Esophagus squamous epithelium (tissue), 5 donors: ENCODE measurements at regions not wholly inside any gene's neighbourhood (a gene's known extent, or its start where the extent isn't known, plus 50 kb on each side); places are given as distances from the start of the nearest gene placed in this dataset.
"Not testable (repeated sequence)": the region's sequence is repeated elsewhere in the genome, so short reads cannot be mapped to it uniquely, and the experiment has no call there.

ENCODE experiments used
- DNase-seq: peaks from one replicate; lab custom pipeline; 2025; lab: John Stamatoyannopoulos, UW
- H3K27ac ChIP-seq, 4 donors: fragments of 200-600 bp; sonication (generic); one replicate each; pipeline ENCODE4 v1.5.1; 2016 to 2019; ENCODE audit warnings: mild to moderate bottlenecking in 1 of 4
- H3K27me3 ChIP-seq, 4 donors: fragments of 200-600 bp; sonication (generic); 1 replicate in 3 of 4; 2 replicates in 1 of 4; pipeline versions ENCODE4 v1.5.1 to v1.6.0; 2017 to 2021; ENCODE audit warnings: antibody characterized with exemption in 1 of 4
- H3K36me3 ChIP-seq, 3 donors: fragments of 200-600 bp; sonication (generic); one replicate each; pipeline ENCODE4 v1.5.1; 2016 to 2019
- H3K4me1 ChIP-seq, 3 donors: fragments of 200-600 bp; sonication (generic); one replicate each; pipeline ENCODE4 v1.5.1; 2017 to 2019
- H3K4me3 ChIP-seq, 4 donors: fragments of 200-600 bp; sonication (generic); 1 replicate in 3 of 4; 2 replicates in 1 of 4; pipeline ENCODE4 v1.5.1; 2016 to 2019; ENCODE audit warnings: mild to moderate bottlenecking in 2 of 4, moderate library complexity in 1 of 4
- H3K9me3 ChIP-seq, 3 donors: fragments of 200-600 bp; sonication (generic); one replicate each; pipeline ENCODE4 v1.5.1; 2016 to 2019
- POLR2A ChIP-seq, 4 donors: fragments of 450-650 bp; IDR thresholded peaks; one replicate each; pipeline ENCODE4 v1.6.1; 2017; ENCODE audit warnings: antibody characterized with exemption in 4 of 4, mild to moderate bottlenecking in 4 of 4, moderate library complexity in 3 of 4
- WGBS, 2 donors: methylation state at CpG; one replicate each; pipeline ENCODE4 v1.1.5; 2018; 5-methylcytosine and 5-hydroxymethylcytosine counted together
- intact Hi-C: fragments of 100-400 bp; cut with DNase I; formaldehyde crosslinking; loops from one replicate; pipeline ENCODE4 v1.15.0; 2022
- TF ChIP-seq, protein P1 (sequence below), 6 experiments: fragments of 450-650 bp in 4 of 6; fragments of 200-600 bp in 2 of 6; sonication (generic) in 2 of 6; IDR thresholded peaks; one replicate each; pipeline ENCODE4 v1.5.1; 2016 to 2019; ENCODE audit warnings: antibody characterized with exemption in 6 of 6, mild to moderate bottlenecking in 4 of 6, moderate library complexity in 4 of 6
- donor health status: DM: yes; HTN: yes; CAD: no.

DNA sequence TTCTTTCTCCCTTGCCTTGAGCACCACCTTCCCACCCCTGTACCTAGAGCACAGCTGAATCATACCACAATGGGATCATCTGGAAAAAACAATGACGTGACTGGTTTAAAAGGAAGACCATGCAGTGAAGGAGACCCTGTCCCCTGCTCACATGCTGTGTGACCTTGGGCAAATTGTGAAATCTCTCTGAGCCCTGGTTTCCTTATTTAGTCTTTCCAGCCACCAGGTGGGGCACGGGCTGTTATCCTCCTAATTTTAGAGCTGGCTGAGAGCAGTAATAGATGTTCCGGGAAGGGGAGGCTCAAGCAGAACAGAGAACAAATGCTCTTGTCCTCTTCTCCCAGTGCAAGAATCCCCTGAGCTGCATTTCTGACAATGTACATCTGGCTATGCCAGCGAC, 198.3 kb downstream of the RPS24 start:
- Histone ChIP-seq H3K4me3 (no peak overlapping the region), H3K36me3 (no peaks in the 10 kb centered on the region), H3K4me1 (no peaks in the 10 kb centered on the region), H3K9me3 (no peaks in the 10 kb centered on the region), H3K27me3 (peaks cover 0 to 7% (median 0%) of the 10 kb centered on the region in 4 donors), H3K27ac (no peak overlapping the region)
- TF ChIP-seq, protein P1, sequence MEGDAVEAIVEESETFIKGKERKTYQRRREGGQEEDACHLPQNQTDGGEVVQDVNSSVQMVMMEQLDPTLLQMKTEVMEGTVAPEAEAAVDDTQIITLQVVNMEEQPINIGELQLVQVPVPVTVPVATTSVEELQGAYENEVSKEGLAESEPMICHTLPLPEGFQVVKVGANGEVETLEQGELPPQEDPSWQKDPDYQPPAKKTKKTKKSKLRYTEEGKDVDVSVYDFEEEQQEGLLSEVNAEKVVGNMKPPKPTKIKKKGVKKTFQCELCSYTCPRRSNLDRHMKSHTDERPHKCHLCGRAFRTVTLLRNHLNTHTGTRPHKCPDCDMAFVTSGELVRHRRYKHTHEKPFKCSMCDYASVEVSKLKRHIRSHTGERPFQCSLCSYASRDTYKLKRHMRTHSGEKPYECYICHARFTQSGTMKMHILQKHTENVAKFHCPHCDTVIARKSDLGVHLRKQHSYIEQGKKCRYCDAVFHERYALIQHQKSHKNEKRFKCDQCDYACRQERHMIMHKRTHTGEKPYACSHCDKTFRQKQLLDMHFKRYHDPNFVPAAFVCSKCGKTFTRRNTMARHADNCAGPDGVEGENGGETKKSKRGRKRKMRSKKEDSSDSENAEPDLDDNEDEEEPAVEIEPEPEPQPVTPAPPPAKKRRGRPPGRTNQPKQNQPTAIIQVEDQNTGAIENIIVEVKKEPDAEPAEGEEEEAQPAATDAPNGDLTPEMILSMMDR (IDR thresholded peaks at IDR 0.05): peak in 4 of 6 experiments; percentile 9 to 39 (median 22)
- TF ChIP-seq POLR2A (IDR thresholded peaks at IDR 0.05): no peak
- DNase-seq: no peak
- intact Hi-C loops: no loop called here
- WGBS, 2 donors: 40 to 58% methylated on average over 4 of the region's 4 CpGs

- peaks cover 0 to 7% (median 0%) of the 10 kb centered on the region in 4 donors for H3K27me3 ChIP-seq
- no peak overlapping the region for H3K27ac ChIP-seq
- no peaks in the 10 kb centered on the region for H3K9me3 ChIP-seq
- DNase-seq: no peak
- intact Hi-C loops: no loop called here
- H3K36me3 ChIP-seq: no peaks in the 10 kb centered on the region
- no peak for TF ChIP-seq POLR2A (IDR thresholded peaks at IDR 0.05)
- TF ChIP-seq, protein P1 (IDR thresholded peaks at IDR 0.05): no peak
- WGBS, 2 donors: 76 to 80% methylated on average over 5 to 6 of the region's 7 CpGs
- H3K4me1 ChIP-seq: no peaks in the 10 kb centered on the region
- no peak overlapping the region for H3K4me3 ChIP-seq
These were observed 202.9 kb downstream of the RPS24 start for GRCh38 chr10:78236416-78237015.

DNA sequence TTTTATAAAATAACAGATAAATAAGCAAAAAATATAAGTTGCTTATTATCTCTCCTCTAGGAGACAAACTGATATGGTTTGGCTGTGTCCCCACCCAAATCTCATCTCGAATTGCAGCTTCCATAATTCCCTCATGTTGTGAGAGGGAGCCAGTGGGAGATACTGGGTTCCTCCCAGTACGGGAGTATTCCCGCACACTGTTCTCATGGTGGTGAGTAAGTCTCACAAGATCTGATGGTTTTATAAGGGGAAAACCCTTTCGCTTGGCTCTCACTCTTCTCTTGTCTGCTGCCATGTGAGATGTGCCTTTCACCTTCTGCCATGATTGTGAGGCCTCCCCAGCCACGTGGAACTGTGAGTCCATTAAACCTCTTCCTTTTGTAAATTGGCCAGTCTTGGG, 204.3 kb downstream of the RPS24 start:
- DNase-seq, intact Hi-C loops, H3K9me3 ChIP-seq, H3K27me3 ChIP-seq, H3K4me3 ChIP-seq, H3K4me1 ChIP-seq, H3K27ac ChIP-seq, H3K36me3 ChIP-seq: not testable (repeated sequence)
- 71 to 75% methylated on average over 5 of the region's 5 CpGs for WGBS, 2 donors

GRCh38 chr10:78247266-78247665, 213.6 kb downstream of the RPS24 start:
- DNase-seq: no peak
- Histone ChIP-seq H3K27ac (no peak overlapping the region), H3K36me3 (no peaks in the 10 kb centered on the region), H3K9me3 (no peaks in the 10 kb centered on the region), H3K27me3 (no peaks in the 10 kb centered on the region), H3K4me1 (peaks cover 0 to 20% (median 0%) of the 10 kb centered on the region in 3 donors), H3K4me3 (no peak overlapping the region)
- intact Hi-C loops: no loop called here
- TF ChIP-seq, protein P1 (IDR thresholded peaks at IDR 0.05): no peak
- no peak for TF ChIP-seq POLR2A (IDR thresholded peaks at IDR 0.05)
- WGBS, 2 donors: 92 to 100% methylated on average over 2 of the region's 2 CpGs

- H3K4me3 ChIP-seq: no peak overlapping the region
- no peaks in the 10 kb centered on the region for H3K36me3 ChIP-seq
- H3K4me1 ChIP-seq: peaks cover 0 to 20% (median 0%) of the 10 kb centered on the region in 3 donors
- H3K27me3 ChIP-seq: no peaks in the 10 kb centered on the region
- DNase-seq: no peak
- no peak for TF ChIP-seq POLR2A (IDR thresholded peaks at IDR 0.05)
- TF ChIP-seq, protein P1 (IDR thresholded peaks at IDR 0.05): no peak
- H3K27ac ChIP-seq: peak overlapping the region in 2 of 4 donors; percentile 66 to 79
- intact Hi-C loops: no loop called here
- no peaks in the 10 kb centered on the region for H3K9me3 ChIP-seq
- 63 to 88% methylated on average over 1 of the region's 1 CpG for WGBS, 2 donors
These were observed 214.2 kb downstream of the RPS24 start for GRCh38 chr10:78247821-78248220.
